ENCODE measurements at regions not wholly inside any gene's neighbourhood (a gene's known extent, or its start where the extent isn't known, plus 50 kb on each side); places are given as distances from the start of the nearest gene placed in this dataset.

DNA sequence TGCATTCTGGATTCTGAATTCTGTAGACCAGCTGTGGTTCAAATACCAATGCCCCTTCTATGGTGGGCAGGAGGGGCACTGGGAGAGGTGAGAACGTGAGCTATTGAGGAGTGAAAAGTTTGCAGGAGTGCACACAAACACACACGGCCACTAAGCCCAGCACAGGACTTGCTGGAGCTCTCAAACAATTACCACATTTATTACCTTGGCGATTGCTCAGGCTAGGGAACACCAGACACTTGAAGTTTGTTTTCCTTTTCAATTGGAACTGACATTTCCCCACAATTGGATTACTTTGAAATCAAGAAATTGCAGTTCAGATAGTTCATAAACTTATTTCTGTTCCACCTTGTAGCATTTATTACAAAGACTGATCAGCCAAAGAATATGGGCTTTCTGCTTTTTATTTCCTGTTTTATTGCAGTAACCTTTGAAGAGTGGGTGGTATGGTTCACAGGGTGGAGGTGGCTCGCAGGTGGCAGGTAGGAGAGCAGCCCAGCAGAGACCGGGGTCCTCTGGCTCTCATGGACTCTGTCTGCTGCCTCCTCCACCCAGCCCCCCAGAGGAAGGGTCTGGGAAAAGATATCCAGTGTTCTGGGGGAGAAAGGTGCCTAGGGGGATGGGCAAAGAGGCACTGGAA lies 429.8 kb upstream of the CCDC196 start:
- TF ChIP-seq, protein P1, sequence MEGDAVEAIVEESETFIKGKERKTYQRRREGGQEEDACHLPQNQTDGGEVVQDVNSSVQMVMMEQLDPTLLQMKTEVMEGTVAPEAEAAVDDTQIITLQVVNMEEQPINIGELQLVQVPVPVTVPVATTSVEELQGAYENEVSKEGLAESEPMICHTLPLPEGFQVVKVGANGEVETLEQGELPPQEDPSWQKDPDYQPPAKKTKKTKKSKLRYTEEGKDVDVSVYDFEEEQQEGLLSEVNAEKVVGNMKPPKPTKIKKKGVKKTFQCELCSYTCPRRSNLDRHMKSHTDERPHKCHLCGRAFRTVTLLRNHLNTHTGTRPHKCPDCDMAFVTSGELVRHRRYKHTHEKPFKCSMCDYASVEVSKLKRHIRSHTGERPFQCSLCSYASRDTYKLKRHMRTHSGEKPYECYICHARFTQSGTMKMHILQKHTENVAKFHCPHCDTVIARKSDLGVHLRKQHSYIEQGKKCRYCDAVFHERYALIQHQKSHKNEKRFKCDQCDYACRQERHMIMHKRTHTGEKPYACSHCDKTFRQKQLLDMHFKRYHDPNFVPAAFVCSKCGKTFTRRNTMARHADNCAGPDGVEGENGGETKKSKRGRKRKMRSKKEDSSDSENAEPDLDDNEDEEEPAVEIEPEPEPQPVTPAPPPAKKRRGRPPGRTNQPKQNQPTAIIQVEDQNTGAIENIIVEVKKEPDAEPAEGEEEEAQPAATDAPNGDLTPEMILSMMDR (IDR thresholded peaks at IDR 0.05) = no peak
- DNase-seq = no peak
- Mint-ChIP-seq H3K4me1 (ENCODE audit: low read depth) (no peaks in the 10 kb centered on the region), H3K27me3 (ENCODE audit: insufficient read depth) (no peaks in the 10 kb centered on the region), H3K4me3 (no peak overlapping the region), H3K36me3 (ENCODE audit: low read depth) (no peaks in the 10 kb centered on the region), H3K27ac (no peak overlapping the region), H3K9me3 (peaks cover 9% of the 10 kb centered on the region; the same call in 1 of the 2 replicates)

DNA sequence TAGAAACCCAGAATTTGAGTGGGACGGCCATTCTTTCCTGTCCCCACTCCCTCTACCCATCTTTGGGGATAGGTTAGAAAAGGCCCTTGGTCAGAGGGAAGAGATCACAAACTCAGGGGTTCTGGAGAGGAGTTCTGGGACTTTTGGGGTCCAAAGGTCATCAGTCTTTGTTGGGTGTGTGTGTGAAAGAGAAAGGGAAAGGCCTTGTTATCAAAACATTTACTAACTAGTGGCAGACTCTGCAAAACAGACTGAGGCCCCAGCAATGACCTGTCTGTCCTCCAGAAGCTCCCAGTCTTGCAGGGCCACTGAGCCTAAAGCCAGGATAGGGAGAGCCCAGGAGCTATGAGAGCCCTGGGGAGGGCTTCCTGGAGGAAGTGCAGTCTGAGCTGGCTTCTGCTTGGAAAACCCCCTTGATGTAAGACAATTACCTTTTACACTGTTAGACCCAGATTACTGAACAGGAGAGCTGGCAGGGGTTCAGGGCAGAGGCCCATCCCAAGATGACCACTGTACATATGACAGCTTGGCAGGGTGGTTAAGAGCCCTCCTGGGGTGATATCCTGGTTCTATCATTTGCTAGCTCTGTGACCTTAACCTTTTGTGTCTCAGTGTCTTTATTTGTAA lies 429.1 kb upstream of the CCDC196 start:
- H3K9me3 Mint-ChIP-seq = peaks cover 9% of the 10 kb centered on the region; the same call in 1 of the 2 replicates
- no peaks in the 10 kb centered on the region for H3K27me3 Mint-ChIP-seq (ENCODE audit: insufficient read depth)
- no peaks in the 10 kb centered on the region for H3K4me1 Mint-ChIP-seq (ENCODE audit: low read depth)
- no peak for DNase-seq
- no peak overlapping the region for H3K4me3 Mint-ChIP-seq
- TF ChIP-seq, protein P1 (IDR thresholded peaks at IDR 0.05) = no peak
- no peaks in the 10 kb centered on the region for H3K36me3 Mint-ChIP-seq (ENCODE audit: low read depth)
- no peak overlapping the region for H3K27ac Mint-ChIP-seq

DNA sequence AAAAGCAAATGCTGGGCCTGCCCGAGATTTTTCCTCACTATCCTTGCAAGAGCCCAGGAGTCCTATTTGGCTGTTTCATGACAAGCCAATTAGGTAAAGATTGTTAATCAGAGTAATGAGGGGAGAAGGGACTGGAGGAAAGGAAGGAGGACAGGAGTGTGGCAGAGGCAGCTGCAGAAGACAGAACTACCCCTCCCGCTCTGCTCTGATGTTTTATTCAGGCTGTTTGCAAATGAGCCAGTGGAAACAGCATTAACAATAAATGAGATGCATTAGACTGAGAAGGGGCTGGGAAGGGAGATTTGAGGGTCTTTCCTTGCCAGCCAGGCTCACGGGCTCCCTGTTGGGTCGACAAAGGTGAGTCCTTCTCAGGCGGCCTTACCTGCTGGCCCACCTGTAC lies 421.0 kb upstream of the CCDC196 start:
- Mint-ChIP-seq H3K4me3 (no peak overlapping the region), H3K27me3 (ENCODE audit: insufficient read depth) (peaks cover 3% of the 10 kb centered on the region; the same call in 1 of the 2 replicates), H3K27ac (no peak overlapping the region), H3K36me3 (ENCODE audit: low read depth) (no peaks in the 10 kb centered on the region), H3K4me1 (ENCODE audit: low read depth) (no peaks in the 10 kb centered on the region), H3K9me3 (no peaks in the 10 kb centered on the region; the same call in 1 of the 2 replicates)
- TF ChIP-seq, protein P1 (IDR thresholded peaks at IDR 0.05) = no peak
- DNase-seq = no peak

DNA sequence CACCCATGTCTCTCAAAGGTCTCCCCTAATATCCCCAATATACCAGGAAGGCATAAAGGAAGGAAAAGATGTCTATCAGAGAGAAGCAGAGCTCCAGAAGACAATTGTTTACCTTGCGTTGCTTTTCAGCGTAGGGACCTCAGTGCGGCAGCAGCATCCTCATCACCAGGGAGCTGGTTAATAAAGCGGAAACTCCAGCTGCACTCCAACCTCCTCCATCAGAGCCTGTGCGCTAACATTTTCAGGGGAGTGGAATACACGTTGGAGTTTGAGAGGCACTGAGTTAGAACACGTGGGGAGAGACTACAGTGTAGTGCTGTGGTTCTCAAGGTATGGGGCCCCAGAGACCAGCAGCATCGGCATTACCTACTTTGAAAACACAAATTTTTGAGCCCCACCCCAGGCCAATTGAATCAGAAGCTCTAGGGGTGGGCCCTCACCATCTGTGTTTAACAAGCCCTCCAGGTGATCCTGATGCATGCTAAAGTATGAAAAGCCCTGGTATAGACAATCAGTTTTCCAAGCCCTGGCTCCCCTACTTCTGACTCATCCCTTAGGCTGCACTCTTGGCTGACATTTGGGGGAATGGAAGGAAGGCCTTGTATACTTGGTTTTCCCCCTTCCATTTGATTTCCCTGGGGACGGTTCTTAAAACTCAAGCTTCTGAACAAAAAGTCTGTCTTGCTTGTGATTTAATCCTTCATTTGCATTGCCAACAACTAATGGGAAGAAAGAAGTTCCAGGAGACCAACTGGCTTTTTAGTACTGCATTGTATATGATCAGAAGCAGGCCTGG lies 419.0 kb upstream of the CCDC196 start:
- Mint-ChIP-seq H3K4me1 (ENCODE audit: low read depth) (no peaks in the 10 kb centered on the region), H3K27ac (no peak overlapping the region), H3K9me3 (no peaks in the 10 kb centered on the region), H3K36me3 (ENCODE audit: low read depth) (no peaks in the 10 kb centered on the region), H3K4me3 (no peak overlapping the region), H3K27me3 (ENCODE audit: insufficient read depth) (peaks cover 5% of the 10 kb centered on the region; the same call in 1 of the 2 replicates)
- no peak for DNase-seq
- TF ChIP-seq, protein P1 (IDR thresholded peaks at IDR 0.05) = no peak

DNA sequence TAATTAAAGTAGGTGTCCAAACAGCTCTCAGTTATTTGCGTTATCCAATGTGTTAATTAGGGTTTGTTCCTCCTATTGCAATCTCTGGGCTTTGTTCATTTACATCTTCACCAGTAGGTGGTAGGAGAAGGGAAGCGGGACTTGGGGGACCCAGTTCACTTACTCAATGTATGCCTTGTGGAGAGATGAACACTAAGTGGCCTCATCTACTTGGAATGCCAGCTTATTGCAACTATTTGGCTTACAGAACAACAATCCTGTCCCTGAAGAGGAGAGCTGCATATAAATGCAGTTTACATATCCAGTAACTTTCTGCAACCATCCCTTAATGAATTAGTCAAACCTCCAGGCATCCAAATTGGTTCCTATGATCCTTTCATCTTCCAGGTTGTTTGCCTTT lies 417.1 kb upstream of the CCDC196 start:
- peaks cover 5% of the 10 kb centered on the region; the same call in 1 of the 2 replicates for H3K27me3 Mint-ChIP-seq (ENCODE audit: insufficient read depth)
- no peak for DNase-seq
- H3K36me3 Mint-ChIP-seq (ENCODE audit: low read depth) = no peaks in the 10 kb centered on the region
- H3K4me3 Mint-ChIP-seq = no peak overlapping the region
- no peak overlapping the region for H3K27ac Mint-ChIP-seq
- H3K4me1 Mint-ChIP-seq (ENCODE audit: low read depth) = no peaks in the 10 kb centered on the region
- TF ChIP-seq, protein P1 (IDR thresholded peaks at IDR 0.05) = no peak
- H3K9me3 Mint-ChIP-seq = no peaks in the 10 kb centered on the region
